HG03460 (cell line): ENCODE measurements at regions not wholly inside any gene's neighbourhood (a gene's known extent, or its start where the extent isn't known, plus 50 kb on each side); places are given as distances from the start of the nearest gene placed in this dataset.

Experiments used
- ATAC-seq: cut with Tn5 transposase; IDR thresholded peaks from one replicate; pipeline ENCODE4 v1.9.1; 2021; ENCODE audit not compliant: unreplicated experiment

DNA sequence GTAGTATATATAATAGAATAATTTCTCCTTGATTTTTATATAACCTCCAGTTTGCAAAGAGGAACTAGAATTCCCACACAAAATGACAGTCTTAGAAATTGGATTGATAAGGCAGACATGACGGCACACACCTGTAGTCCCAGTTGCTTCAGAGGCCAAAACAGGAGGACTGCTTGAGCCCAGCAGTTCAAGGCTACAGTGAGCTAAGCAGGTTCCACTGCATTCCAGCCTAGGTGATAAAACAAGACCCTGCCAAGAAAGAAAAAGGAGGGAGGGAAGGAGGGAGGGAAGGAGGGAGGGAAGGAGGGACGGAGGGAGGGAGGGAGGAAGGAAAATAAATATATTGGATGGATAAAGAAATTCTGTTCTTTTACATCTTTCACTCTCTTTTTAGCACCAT is 77.6 kb upstream of the SASH1 start:
- no peak for ATAC-seq

DNA sequence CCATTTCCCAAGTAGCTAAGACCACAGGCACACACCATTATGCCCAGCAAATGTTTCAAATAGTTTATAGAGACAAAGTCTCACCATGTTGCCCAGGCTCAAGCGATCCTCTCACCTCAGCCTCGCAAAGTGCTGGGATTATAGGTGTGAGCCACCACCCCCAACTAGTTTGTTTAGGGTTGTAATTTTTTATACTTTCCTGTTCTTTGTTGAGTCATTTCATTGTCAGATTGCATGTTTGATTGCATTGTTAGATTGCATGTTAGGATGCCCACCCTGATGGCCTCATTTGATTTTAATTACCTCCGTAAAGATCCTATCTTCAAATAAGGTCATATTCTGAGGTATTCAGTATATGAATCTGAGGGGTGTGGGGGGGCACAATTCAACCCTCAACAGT is 73.3 kb upstream of the SASH1 start:
- ATAC-seq: no peak

DNA sequence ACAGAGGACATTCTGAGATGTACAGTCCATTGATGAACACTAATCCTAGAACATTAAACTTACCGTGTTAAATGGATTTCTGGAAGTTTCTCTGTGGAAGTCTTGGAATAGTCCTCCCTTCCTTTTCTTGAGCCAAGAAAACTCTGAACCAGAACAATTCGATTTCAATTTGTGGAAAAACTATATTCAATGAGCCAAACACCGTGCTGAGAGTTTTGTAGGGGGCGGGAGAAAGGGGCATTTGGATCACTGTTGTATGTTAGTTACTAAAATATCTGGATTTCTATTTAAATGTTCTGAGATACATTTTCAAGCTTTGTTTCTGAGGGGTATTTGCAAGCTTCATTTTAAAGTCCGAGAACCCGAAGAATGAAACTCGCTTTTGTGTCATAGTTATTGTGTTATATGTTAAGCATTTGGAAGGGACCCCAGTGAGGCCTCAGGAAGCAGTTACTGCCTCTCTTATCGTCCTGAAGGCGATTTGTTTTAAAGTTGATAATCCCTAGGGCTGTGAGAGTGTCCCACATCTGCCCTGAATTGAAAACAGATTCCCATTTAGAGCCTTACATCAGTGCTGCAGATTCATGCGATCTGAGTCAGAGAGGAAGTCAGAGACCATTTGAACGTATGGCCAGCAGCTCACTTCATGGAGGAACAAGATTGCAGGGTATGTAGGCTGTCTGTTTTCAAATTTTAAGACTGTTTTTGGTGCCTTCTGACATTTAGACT is 70.8 kb upstream of the SASH1 start:
- ATAC-seq: no peak

DNA sequence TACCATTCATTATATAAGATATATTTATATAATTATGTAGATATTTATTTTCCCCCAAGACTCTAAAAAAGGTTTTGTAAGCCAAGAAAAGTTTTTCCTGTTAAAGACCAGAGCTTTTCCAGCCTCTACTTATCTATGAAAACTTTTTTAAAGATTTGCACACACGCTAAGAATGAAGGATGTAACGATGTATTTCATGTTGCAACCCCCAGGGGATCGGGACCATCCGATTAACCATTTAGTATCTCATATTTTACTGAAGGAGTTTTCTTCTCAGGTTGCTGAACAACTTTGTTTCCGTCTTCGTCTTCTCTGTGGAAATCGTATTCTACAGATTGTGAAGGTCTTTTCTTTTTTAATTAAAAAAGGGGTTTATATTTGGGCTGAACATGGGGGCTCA is 70.0 kb upstream of the SASH1 start:
- no peak for ATAC-seq

DNA sequence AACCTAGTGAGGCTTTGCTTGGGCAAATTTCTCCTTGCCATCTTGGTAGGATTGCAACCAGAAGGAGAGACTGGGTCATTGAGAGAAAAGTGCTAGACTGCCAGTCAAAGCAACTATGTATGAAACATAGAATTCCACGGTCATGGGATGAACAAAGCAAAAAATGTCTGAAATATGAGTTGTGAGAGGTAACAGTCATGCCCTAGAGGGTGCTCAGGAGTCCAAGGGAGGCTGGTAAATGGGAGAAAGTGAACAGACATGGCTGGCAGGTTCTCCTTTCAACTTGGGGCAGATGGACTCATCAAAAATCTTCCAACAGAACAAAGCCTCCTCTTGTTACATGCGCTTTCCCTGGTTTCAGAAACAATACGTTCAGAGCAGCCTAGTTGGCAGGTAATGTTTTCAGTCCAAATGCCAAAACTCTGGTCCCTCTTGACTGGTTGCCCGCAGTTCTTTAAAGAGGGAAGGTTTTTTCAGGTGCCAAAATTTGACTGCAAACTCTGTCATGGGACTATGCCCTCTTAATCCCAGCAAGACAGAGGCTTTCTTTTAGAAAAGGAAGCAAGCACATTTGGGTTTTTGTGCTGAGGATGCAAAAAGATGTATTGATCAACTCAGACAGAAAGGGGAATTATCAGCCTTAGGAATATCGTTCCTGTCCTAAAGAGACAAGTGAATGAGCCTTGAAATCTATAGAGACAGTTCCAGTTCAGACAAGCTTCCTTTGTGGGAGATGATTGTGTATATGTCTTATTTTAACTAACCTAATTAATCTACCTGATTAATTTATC is 68.5 kb upstream of the SASH1 start:
- no peak for ATAC-seq

DNA sequence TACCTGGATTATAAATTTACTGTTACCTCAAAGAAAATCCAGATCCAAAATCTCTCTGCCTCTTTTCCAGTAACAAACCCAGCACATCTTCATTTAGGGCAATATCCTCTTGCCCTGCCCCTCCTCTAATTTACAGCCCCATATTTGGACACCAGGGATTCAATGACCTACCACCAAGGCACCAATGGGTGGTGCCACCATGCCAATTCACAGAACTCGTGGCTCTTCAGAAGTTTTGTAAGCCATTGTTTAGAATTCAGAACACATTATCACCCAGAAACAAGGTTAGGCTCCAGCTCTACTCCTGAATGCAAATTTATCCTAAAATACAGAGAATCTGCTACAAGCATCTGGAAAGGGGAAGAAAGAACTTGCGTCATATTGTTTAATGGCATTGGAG is 67.8 kb upstream of the SASH1 start:
- no peak for ATAC-seq

DNA sequence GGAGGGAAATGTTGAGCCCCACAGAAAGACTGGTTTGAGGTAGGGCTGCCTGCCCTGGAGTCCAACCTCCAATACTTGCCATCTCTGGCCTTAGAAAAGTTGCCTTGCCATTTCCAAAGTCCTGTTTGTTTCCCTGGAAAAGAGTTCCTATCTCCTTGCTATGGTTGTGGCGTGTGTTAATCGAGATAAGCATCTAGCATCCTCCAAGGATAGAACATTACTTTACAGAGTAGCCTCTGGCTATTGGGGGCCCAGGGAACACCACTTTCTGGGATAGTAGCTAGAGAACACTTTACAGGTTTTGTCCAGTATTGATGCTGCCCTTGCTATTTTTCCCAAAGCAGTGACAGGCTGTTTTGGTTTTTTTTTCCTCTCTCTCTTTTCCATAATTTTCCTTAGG is 57.4 kb upstream of the SASH1 start:
- no peak for ATAC-seq

DNA sequence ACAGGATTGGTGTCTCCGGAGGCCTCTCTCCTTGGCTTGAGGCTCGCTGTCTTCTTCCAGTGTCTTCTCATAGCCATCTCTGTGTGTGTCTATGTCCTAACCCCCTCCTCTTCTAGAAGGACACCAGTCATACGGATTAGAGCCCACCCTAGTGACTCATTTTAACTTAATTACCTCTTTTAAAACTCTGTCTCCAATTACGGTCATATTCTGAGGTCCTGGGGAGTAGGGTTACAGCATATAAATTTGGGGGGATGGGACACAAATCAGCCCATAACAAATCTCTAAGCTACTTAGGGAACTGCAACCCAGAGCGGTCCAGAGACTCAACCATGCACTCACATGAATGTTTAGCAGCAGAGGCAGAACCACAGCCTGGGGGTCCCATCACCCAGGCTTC is 56.1 kb upstream of the SASH1 start:
- ATAC-seq: no peak

DNA sequence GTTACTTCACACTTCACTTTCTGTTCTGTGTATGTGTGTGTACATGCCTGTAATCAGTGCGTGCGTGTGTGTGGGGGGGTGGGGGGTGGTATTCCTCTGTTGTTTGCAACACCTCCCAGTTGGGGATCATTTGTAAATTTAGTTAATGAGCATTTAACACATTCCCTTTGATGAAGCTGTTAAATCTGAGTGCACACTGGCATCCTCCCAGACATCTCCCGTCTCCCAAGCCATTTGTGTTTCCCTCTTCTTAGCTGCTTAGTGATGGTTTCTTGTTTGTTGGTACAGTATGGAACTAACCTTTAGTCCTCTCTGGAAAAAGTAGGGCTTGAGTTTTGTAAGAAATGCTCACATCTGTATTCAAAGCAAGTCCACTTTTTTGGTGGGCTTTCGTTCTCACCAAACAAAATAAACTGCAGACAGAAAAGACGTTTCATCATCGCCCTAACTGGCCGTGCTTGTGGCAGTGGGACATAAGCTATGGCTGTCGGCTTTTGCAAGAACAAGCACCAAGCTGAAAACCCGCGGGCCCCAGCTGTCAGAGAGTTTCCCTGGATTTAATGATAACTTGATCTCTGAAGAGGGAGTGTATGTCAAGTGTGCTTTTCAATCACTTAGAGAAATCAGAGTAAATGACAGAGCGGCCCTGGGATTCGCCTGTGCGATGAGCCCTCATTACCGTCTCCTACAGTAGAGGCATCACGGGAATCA is 54.9 kb upstream of the SASH1 start:
- no peak for ATAC-seq

DNA sequence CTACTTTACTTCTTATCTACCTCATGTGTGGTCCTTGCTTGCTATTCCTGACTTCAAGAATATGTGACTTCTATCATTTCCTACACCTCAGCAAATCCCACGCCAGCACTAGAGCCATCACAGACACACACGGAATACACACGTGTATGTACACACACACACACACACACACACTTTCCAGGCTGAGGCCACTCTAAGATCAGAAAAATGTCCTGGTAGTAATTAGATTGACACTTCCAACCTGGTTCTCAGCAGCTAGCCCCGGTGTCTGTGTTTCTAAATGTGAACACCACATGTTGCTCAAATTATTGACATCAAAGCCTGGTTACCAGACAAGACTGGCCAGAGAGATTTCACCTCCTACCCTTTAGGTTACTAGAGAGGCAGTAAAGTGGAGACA is 54.1 kb upstream of the SASH1 start:
- no peak for ATAC-seq

DNA sequence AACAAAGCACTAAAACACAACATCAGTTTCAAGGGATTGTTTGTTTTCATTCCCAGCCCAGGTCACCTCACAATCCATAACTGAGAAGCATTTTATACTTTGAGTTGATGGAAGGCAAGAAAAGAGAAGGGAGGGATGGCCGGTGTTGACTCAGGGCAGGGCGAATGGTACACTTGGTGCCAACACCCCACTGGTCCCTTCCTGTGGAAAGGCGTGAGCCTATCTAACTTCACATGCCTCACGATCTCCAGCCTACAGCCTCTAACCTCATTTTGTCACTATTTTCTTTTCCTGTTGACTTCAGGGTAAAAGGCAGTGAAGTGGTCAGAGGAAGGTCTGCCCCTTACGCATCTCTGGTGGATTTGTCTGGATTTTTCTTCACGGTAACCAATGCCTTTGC is 53.5 kb upstream of the SASH1 start:
- no peak for ATAC-seq

DNA sequence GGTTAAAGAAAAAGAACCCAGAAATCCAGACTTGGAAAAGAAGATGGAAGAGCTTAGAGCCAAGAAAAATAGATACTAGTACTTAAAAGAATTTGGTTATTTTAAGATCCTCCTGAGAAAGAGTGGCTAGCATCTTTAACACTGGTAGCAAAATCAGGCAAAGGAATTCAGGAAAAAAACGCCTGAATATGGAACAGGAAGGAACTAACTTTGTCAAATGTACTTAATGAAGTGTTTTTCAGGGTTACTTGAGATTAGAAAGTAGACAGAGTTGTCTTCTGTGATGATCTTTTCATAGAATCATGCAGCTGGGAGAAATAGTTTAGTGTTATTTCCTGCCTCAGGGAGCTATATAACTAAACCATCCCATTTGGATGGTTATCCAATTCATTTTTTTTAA is 50.8 kb upstream of the SASH1 start:
- ATAC-seq: no peak
